ENCODE measurements at regions not wholly inside any gene's neighbourhood (a gene's known extent, or its start where the extent isn't known, plus 50 kb on each side); places are given as distances from the start of the nearest gene placed in this dataset.
A peak's percentile ranks its signal among the peaks of the same experiment; 100 is the strongest.

GRCh38 chr22:23471698-23472097 is 108.4 kb downstream of the IGLL1 start:
- 2% methylated on average over 3 of the region's 3 CpGs for WGBS (ENCODE audit: low lambda C conversion rate)
- CTCF ChIA-PET (ENCODE audit: low intra/inter-chr PET ratio, low total read pairs), result no interaction called here
- intact Hi-C loops (cut with micrococcal nuclease; ENCODE audit: unreplicated experiment) (no loop called here), in situ Hi-C loops (cut with HindIII; ENCODE audit: extremely low pct_ligation_motif_present, low pct_unique_long_range_greater_than_20kb) (no loop called here)
- ATAC-seq (no peak), DNase-seq (ENCODE audit: low spot score) (no peak), FAIRE-seq (no peak)
- Histone ChIP-seq H3K9ac (ENCODE audit: insufficient read depth, low read depth, low read length) (no peak overlapping the region), H3K4me1 (ENCODE audit: insufficient read depth, low read length) (peaks cover 28% of the 10 kb centered on the region), H3K27ac (ENCODE audit: extremely low read length, insufficient read depth, low read length) (no peak overlapping the region), H3K36me3 (replicated peaks in 1 of 2; ENCODE audit: control insufficient read depth in 1 of 2, insufficient read depth in 2 of 2, low read length in 2 of 2) (no peaks in the 10 kb centered on the region), H3K9me3 (ENCODE audit: low read length) (no peaks in the 10 kb centered on the region), H3K27me3 (ENCODE audit: control insufficient read depth in 1 of 2, insufficient read depth in 2 of 2, low read length in 2 of 2) (peaks cover 0 to 8% of the 10 kb centered on the region in 2 experiments; a peak in 1 of 5 replicates), H4K20me1 (ENCODE audit: insufficient read depth, low read length) (no peaks in the 10 kb centered on the region), H2AFZ (ENCODE audit: low read length) (no peak overlapping the region), H3K79me2 (ENCODE audit: insufficient read depth, low read length) (no peaks in the 10 kb centered on the region), H3K4me3 (replicated peaks in 1 of 3; ENCODE audit: insufficient read depth in 1 of 3, low read depth in 2 of 3, low read length in 3 of 3) (no peak overlapping the region), H3K4me2 (ENCODE audit: low read depth, low read length) (peak overlapping the region; percentile 13; the same call in 1 of the 2 replicates)
- POLR2A ChIA-PET, result interaction anchor here (0.5 to 0.8 kb wide), 2 partner anchors 10 to 337 kb away, joined by 3 read pairs; no protein-coding TSS in a partner anchor
- no TSS peak for BruUV-seq (replicated peaks)
- TF ChIP-seq ARID5B (CRISPR knock-in tag; IDR thresholded peaks at IDR 0.05) (peak; percentile 37), CHD4 (IDR thresholded peaks at IDR 0.05; ENCODE audit: borderline replicate concordance, low read length) (no peak), NFYB (CRISPR knock-in tag; IDR thresholded peaks at IDR 0.05) (no peak), MYNN (CRISPR knock-in tag; IDR thresholded peaks at IDR 0.05; ENCODE audit: low read depth) (no peak), ZNF564 (CRISPR knock-in tag; IDR thresholded peaks at IDR 0.05) (no peak), ZNF878 (CRISPR knock-in tag; IDR thresholded peaks at IDR 0.05) (no peak), CHCHD3 (CRISPR knock-in tag; IDR thresholded peaks at IDR 0.05) (no peak), BHLHE40 (IDR thresholded peaks at IDR 0.05; ENCODE audit: low read length) (no peak), HNF4G (IDR thresholded peaks at IDR 0.05; ENCODE audit: borderline replicate concordance, low read depth, low read length) (peak; percentile 28; the same call in 1 of the 2 replicates), HNF4G (CRISPR knock-in tag; IDR thresholded peaks at IDR 0.05; ENCODE audit: borderline replicate concordance, low read depth) (no peak), EED (CRISPR knock-in tag; IDR thresholded peaks at IDR 0.05) (no peak)
- TF ChIP-seq, protein P1, sequence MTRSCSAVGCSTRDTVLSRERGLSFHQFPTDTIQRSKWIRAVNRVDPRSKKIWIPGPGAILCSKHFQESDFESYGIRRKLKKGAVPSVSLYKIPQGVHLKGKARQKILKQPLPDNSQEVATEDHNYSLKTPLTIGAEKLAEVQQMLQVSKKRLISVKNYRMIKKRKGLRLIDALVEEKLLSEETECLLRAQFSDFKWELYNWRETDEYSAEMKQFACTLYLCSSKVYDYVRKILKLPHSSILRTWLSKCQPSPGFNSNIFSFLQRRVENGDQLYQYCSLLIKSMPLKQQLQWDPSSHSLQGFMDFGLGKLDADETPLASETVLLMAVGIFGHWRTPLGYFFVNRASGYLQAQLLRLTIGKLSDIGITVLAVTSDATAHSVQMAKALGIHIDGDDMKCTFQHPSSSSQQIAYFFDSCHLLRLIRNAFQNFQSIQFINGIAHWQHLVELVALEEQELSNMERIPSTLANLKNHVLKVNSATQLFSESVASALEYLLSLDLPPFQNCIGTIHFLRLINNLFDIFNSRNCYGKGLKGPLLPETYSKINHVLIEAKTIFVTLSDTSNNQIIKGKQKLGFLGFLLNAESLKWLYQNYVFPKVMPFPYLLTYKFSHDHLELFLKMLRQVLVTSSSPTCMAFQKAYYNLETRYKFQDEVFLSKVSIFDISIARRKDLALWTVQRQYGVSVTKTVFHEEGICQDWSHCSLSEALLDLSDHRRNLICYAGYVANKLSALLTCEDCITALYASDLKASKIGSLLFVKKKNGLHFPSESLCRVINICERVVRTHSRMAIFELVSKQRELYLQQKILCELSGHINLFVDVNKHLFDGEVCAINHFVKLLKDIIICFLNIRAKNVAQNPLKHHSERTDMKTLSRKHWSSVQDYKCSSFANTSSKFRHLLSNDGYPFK (CRISPR knock-in tag; IDR thresholded peaks at IDR 0.05; ENCODE audit: borderline replicate concordance), result no peak
- TF ChIP-seq, protein P2, sequence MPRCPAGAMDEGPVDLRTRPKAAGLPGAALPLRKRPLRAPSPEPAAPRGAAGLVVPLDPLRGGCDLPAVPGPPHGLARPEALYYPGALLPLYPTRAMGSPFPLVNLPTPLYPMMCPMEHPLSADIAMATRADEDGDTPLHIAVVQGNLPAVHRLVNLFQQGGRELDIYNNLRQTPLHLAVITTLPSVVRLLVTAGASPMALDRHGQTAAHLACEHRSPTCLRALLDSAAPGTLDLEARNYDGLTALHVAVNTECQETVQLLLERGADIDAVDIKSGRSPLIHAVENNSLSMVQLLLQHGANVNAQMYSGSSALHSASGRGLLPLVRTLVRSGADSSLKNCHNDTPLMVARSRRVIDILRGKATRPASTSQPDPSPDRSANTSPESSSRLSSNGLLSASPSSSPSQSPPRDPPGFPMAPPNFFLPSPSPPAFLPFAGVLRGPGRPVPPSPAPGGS (CRISPR knock-in tag; IDR thresholded peaks at IDR 0.05), result no peak
